GM23338 (cell line): ENCODE measurements at regions not wholly inside any gene's neighbourhood (a gene's known extent, or its start where the extent isn't known, plus 50 kb on each side); places are given as distances from the start of the nearest gene placed in this dataset.

ENCODE experiments used
- CREB1 ChIP-seq: fragments of 250-450 bp; sonication (Bioruptor Pico); IDR thresholded peaks from 2 replicates; pipeline ENCODE4 v1.5.0; 2020; ENCODE audit warnings: low read depth, mild to moderate bottlenecking, moderate library complexity
- CTCF ChIP-seq, 2 experiments: fragments of 200-600 bp in 1 of 2; sonication (generic) in 1 of 2; conservative IDR thresholded peaks; 2 replicates each; pipeline versions ENCODE4 v1.5.1 to v1.6.1; 2016 to 2017; ENCODE audit warnings: antibody characterized with exemption in 2 of 2, low read depth in 2 of 2, mild to moderate bottlenecking in 2 of 2, moderate library complexity in 1 of 2
- EZH2 ChIP-seq: fragments of 200-600 bp; sonication (generic); IDR thresholded peaks from one replicate; pipeline ENCODE4 v1.8.0; 2017; ENCODE audit warnings: antibody characterized with exemption, mild to moderate bottlenecking, low read depth; ENCODE audit not compliant: unreplicated experiment
- EZH2phosphoT487 ChIP-seq: fragments of 200-600 bp; sonication (generic); IDR thresholded peaks from one replicate; pipeline ENCODE4 v1.8.1; 2018; ENCODE audit warnings: antibody characterized with exemption; ENCODE audit not compliant: unreplicated experiment
- NANOG ChIP-seq: IDR thresholded peaks from 2 replicates; pipeline ENCODE4 v1.6.1; 2016; ENCODE audit warnings: antibody characterized with exemption, borderline replicate concordance
- POLR2AphosphoS5 ChIP-seq: IDR thresholded peaks from 2 replicates; pipeline ENCODE4 v1.6.1; 2016; ENCODE audit warnings: antibody characterized with exemption, low read depth
- STAT1 ChIP-seq: IDR thresholded peaks from one replicate; pipeline ENCODE4 v1.6.1; 2016; ENCODE audit warnings: antibody characterized with exemption; ENCODE audit not compliant: unreplicated experiment
- ZNF331 ChIP-seq: fragments of 250-450 bp; sonication (Bioruptor Pico); IDR thresholded peaks from 2 replicates; pipeline ENCODE4 v1.5.0; 2020; ENCODE audit warnings: low read depth, mild to moderate bottlenecking, moderate library complexity
- ZNF462 ChIP-seq: fragments of 250-450 bp; sonication (Bioruptor Pico); IDR thresholded peaks from 2 replicates; pipeline ENCODE4 v1.5.0; 2020; ENCODE audit warnings: mild to moderate bottlenecking, moderate library complexity

DNA sequence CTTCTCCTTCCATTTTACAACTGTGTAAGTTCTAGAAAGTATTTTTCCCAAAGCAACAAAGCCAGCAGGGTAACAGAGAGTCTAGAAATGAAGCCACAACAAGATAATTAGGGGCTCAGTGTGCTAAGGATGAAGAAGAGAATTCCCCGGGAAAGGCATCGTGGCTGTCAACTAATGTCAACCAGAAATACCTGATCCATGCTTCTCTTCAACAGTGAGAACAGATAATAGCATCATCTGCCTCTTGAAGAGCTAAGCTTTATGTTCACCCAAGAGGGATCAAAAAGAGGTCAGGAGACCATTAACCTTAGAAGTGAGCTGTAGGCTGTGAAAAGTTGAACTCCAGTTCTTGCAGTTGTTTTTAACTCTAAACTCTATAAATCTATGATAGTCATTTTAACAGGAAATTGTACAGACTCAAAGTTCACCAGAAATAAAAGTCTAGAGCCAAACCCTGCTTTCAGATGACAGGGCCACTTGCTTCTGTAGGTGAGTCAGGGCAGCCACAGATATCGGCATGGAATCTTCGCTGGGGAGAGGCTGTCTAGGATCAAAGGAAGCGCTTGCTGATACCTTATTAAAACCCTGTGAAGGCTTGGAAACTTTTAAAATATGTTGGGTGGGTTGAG is 540.7 kb upstream of the ID2 start (continued):
- TF ChIP-seq ZNF462 (CRISPR knock-in tag) = no peak
- TF ChIP-seq CTCF (conservative IDR thresholded peaks at IDR 0.05; ENCODE audit: low read depth in 2 of 2) = no peak
- TF ChIP-seq EZH2phosphoT487 = no peak
- no peak for TF ChIP-seq POLR2AphosphoS5
- no peak for TF ChIP-seq ZNF331 (CRISPR knock-in tag)
- no peak for TF ChIP-seq CREB1
- TF ChIP-seq NANOG = no peak
- TF ChIP-seq EZH2 = no peak
- TF ChIP-seq STAT1 = no peak
